Aorta (tissue), 5 donors: ENCODE measurements at regions not wholly inside any gene's neighbourhood (a gene's known extent, or its start where the extent isn't known, plus 50 kb on each side); places are given as distances from the start of the nearest gene placed in this dataset.

Source experiments
- ATAC-seq: fragments of 200-7000 bp; cut with Tn5 transposase; one replicate; pipeline ENCODE4 v1.9.1; 2022; ENCODE audit warnings: moderate library complexity; ENCODE audit not compliant: low FRiP score
- DNase-seq, 2 donors: peaks; one replicate each; pipeline ENCODE4 v3.0.0-alpha.2; 2020
- H3K27ac ChIP-seq, 2 donors: one replicate each; pipeline ENCODE4 v1.5.1; 2013; ENCODE audit warnings: low read length in 2 of 2, mild to moderate bottlenecking in 2 of 2, moderate library complexity in 2 of 2, control low read depth in 1 of 2, inconsistent platforms in 1 of 2, low read depth in 1 of 2
- H3K27me3 ChIP-seq, 2 donors: one replicate each; pipeline ENCODE4 v1.6.1; 2013; ENCODE audit warnings: control low read depth in 1 of 2, low read length in 1 of 2, mild to moderate bottlenecking in 1 of 2, moderate library complexity in 1 of 2; ENCODE audit not compliant: insufficient read depth in 2 of 2, control insufficient read depth in 1 of 2
- H3K36me3 ChIP-seq, 2 donors: one replicate each; pipeline ENCODE4 v1.6.1; 2013; ENCODE audit warnings: control low read depth in 1 of 2, low read length in 1 of 2, mild to moderate bottlenecking in 1 of 2; ENCODE audit not compliant: insufficient read depth in 2 of 2, control insufficient read depth in 1 of 2
- H3K4me1 ChIP-seq, 2 donors: one replicate each; pipeline ENCODE4 v1.6.1; 2013; ENCODE audit warnings: low read length in 2 of 2, control low read depth in 1 of 2, mild to moderate bottlenecking in 1 of 2, moderate library complexity in 1 of 2; ENCODE audit not compliant: insufficient read depth in 2 of 2, control insufficient read depth in 1 of 2
- H3K4me3 ChIP-seq, 2 donors: one replicate each; pipeline ENCODE4 v1.5.1; 2013; ENCODE audit warnings: low read length in 2 of 2, control low read depth in 1 of 2, mild to moderate bottlenecking in 1 of 2
- H3K9me3 ChIP-seq: one replicate; pipeline ENCODE4 v1.6.1; 2013; ENCODE audit warnings: mild to moderate bottlenecking, low read length; ENCODE audit not compliant: control insufficient read depth
- WGBS, 2 donors: extraction: QIAGEN DNeasy Blood & Tissue Kit; methylation state at CpG; one replicate each; pipeline ENCODE4 v1.1.7; 2013; 5-methylcytosine and 5-hydroxymethylcytosine counted together
- intact Hi-C, 2 donors: fragments of 100-400 bp; cut with DNase I; formaldehyde crosslinking; loops; one replicate each; pipeline versions ENCODE4 v1.14.2 to v1.15.0; 2022
- donor health status: healthy with polysubstance abuse.
- donor health status: Bipolar disorder and iron deficiency.
- donor health status: DM: no; HTN: no; CAD: no.
- donor health status: DM: no; HTN: no; CAD: no.
- donor health status: DM: yes; HTN: yes; CAD: no.

DNA sequence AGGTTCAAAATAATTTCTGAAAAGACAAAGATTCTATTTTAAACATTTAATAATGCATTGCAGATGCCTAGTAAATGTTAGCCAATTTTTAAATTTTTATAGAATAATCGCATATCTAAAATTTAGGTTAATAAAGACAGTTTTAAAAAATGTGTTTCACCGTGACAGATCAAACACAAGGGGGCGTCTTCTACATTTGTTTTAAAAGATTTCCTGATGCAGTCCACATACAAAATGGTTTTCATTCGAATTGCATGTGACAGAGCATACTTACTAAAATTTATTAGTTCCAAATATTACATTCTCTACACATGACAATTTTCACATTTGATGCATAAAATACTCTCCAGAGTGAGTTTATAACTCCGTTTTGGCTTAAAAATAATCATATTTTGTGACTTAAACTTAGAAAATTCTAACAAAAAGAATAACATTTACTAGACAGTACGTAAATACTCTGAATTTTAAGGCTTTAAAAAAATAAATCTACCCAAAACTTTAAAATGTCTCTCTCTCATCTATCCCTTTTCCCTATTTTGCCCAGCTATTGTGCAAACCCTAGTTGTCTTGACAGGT, 75.5 kb downstream of the ADAMTS1 start:
- DNase-seq (no peak), ATAC-seq (no peak)
- no peaks in the 10 kb centered on the region for H3K9me3 ChIP-seq
- H3K27ac ChIP-seq, result no peak overlapping the region
- no peaks in the 10 kb centered on the region for H3K4me1 ChIP-seq
- H3K36me3 ChIP-seq, result no peaks in the 10 kb centered on the region
- 16 to 17% methylated on average over 6 of the region's 6 CpGs for WGBS, 2 donors
- H3K27me3 ChIP-seq, result no peaks in the 10 kb centered on the region
- no peak overlapping the region for H3K4me3 ChIP-seq
- intact Hi-C loops, result loop anchor here (2.0 to 10.0 kb wide), 2 partner anchors 67 to 935 kb away; no protein-coding TSS in a partner anchor

DNA sequence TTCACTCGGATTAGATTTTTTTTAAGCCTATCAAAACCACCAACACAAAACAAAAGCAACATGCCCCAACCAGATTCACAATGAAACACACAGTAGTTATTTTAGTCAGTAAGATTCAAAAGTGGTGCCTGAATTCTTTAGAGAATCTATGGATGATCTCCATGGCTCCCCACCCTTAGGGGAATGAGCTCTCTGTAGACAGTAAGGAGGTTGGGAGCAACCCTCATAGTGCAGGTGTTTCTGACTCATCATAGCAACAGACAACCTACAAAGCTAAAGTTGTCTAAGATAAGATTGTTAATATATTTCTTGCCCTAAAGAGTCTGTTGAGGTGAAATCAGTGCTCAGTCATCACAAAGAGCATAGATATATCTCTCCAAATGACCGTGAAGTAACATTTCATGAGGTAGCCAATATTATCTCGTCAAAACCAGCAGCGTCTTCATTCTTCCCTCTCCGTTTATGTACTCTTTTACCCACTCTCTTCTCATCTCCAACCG, 78.3 kb downstream of the ADAMTS1 start:
- no peak for DNase-seq
- no peak for ATAC-seq
- H3K4me3 ChIP-seq, result no peak overlapping the region
- H3K4me1 ChIP-seq, result no peaks in the 10 kb centered on the region
- no peaks in the 10 kb centered on the region for H3K9me3 ChIP-seq
- H3K27me3 ChIP-seq, result no peaks in the 10 kb centered on the region
- no peaks in the 10 kb centered on the region for H3K36me3 ChIP-seq
- intact Hi-C loops, result loop anchor here (10.0 kb wide), 1 partner anchor 938 kb away; no protein-coding TSS in a partner anchor
- WGBS, 2 donors, result 88 to 89% methylated on average over 6 of the region's 6 CpGs
- no peak overlapping the region for H3K27ac ChIP-seq

DNA sequence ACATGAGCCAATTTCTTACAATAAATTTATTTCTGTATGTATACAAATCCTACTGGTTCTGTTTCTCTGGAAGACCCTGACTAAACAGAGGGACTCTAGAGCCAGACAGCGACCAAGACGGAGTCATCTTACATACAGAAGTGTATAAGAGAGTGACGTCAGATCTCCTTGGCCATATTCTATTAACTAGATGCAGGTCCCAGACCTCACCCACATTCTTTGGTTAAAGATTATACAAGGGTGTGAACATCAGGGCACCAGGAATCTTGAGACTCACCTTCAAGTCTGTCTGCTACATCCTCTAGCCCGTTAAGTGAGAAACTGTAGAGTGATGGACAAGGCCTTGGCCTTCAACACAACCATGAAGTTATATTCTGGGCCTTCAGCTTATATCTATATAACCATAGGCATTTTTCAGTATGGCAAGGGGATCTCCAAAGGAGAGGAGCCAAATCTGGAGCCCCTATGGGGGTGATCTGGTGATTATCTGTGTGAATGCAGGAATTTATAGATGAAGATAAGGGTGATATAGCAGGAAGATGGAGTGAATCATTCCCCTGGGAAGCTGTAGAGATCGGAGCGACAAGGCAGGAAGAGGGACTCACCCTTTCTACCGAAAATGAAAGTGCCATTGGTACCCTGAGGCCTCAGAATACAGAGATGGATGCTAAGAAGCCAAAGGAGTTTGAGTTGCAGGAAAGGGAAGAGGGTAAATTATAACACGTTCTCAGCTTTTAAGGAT, 83.9 kb downstream of the ADAMTS1 start:
- H3K4me3 ChIP-seq, result no peak overlapping the region
- no peak overlapping the region for H3K27ac ChIP-seq
- 94 to 95% methylated on average over 8 of the region's 8 CpGs for WGBS, 2 donors
- intact Hi-C loops, result loop anchor here (10.0 kb wide), 1 partner anchor 943 kb away; no protein-coding TSS in a partner anchor
- no peak for ATAC-seq
- no peaks in the 10 kb centered on the region for H3K36me3 ChIP-seq
- no peak for DNase-seq
- peaks cover 0 to 2% of the 10 kb centered on the region in 2 donors for H3K4me1 ChIP-seq
- no peaks in the 10 kb centered on the region for H3K9me3 ChIP-seq
- H3K27me3 ChIP-seq, result no peaks in the 10 kb centered on the region

GRCh38 chr21:26759731-26760130, 85.5 kb downstream of the ADAMTS1 start:
- no peak overlapping the region for H3K27ac ChIP-seq
- no peak for DNase-seq
- ATAC-seq, result no peak
- intact Hi-C loops, result loop anchor here (10.0 kb wide), 1 partner anchor 945 kb away; no protein-coding TSS in a partner anchor
- no peaks in the 10 kb centered on the region for H3K9me3 ChIP-seq
- peaks cover 0 to 2% of the 10 kb centered on the region in 2 donors for H3K4me1 ChIP-seq
- 54 to 72% methylated on average over 2 of the region's 2 CpGs for WGBS, 2 donors
- no peak overlapping the region for H3K4me3 ChIP-seq
- no peaks in the 10 kb centered on the region for H3K36me3 ChIP-seq
- no peaks in the 10 kb centered on the region for H3K27me3 ChIP-seq

DNA sequence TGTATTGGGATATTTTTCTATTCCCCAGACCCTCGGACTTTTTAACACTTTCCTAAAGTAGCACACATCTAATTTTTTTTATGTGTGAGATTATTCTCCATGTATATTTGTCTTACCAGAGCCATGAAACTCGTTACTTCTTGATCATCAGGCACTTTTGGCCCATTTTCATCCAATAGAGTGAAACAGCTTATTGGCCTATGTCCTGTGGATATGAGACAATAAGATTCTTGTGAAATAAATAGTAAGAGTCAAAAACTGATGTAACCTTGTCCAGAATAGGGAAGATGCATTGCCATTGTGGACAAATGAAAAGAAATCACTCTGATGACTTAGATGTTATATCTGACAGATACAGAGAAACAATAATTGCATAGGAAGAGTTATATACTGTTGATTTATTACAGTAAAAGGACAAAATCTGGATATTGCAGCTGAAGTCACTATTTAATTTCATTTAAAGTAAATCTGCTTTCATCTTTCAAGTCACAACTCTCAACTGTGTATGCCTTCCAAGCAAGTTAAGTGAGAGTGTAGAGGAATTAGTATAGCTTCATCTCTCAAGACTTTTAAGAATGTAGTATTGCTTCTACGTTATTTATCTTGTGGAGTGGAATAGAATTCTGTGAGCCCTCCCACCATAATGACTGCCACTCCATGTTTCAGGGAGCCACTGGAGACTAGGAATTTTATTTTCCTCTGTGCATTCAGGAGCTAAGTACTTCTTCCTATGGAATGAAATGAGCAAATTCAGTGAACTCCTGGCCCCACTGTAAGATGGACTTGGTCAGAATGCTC, 86.9 kb downstream of the ADAMTS1 start:
- 60 to 66% methylated on average over 3 of the region's 3 CpGs for WGBS, 2 donors
- ATAC-seq (no peak), DNase-seq (no peak)
- H3K27me3 ChIP-seq, result no peaks in the 10 kb centered on the region
- H3K4me3 ChIP-seq, result no peak overlapping the region
- H3K9me3 ChIP-seq, result no peaks in the 10 kb centered on the region
- H3K27ac ChIP-seq, result no peak overlapping the region
- peaks cover 0 to 2% of the 10 kb centered on the region in 2 donors for H3K4me1 ChIP-seq
- no peaks in the 10 kb centered on the region for H3K36me3 ChIP-seq
- intact Hi-C loops, result no loop called here

DNA sequence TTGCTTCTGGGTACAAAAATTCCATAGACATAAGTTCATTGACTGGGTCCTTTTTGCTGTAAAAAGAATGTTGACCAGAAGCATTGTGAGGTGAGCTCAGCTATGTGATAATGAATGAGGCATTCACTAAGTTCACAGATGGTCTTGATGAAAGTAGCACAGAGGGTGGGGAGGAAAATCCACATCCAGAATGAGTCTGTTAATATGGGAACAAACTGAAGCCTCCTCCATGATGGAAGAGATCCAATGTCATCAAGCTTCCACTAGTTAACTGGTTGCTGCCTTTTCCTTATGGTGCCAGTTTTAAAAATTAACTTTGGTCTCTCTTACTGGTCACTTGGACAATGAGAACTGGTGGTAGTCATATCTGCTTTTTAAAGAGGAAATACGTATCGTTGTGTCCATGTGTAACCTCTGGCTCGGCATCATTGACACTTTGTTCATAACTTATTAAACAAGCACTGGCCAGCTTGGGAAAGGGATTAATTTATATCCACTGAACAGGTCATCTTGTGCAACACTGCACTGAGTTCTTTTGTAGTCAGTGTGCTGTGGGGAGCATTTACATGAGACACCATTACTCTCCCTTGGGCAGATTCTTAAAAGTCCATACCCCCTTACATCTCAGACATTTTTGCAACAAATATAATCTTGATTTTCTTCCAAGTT, 88.6 kb downstream of the ADAMTS1 start:
- no peaks in the 10 kb centered on the region for H3K27me3 ChIP-seq
- H3K36me3 ChIP-seq, result no peaks in the 10 kb centered on the region
- no peak overlapping the region for H3K27ac ChIP-seq
- WGBS, 2 donors, result 91 to 92% methylated on average over 3 of the region's 3 CpGs
- ATAC-seq (no peak), DNase-seq (no peak)
- H3K4me3 ChIP-seq, result no peak overlapping the region
- intact Hi-C loops, result no loop called here
- no peaks in the 10 kb centered on the region for H3K9me3 ChIP-seq
- H3K4me1 ChIP-seq, result peaks cover 0 to 2% of the 10 kb centered on the region in 2 donors

DNA sequence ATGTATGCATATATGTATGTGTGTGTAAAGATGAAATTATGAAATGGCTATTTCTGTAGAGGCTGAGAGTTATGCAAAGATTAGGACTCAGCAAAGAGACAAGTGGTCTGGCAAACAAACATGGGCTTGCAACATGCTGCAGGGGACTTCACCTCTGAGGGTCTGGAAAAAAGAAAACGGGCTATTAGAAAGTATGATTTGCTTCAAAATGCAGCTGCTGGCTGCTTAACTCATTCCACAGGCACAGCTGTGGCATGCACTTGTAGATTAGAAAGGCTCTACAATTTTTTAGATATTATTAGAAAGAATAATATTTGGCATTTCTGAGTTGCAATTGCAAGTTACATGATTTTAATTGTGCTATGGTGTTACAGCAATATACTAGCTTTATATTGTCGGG, 90.4 kb downstream of the ADAMTS1 start:
- Histone ChIP-seq H3K27ac (no peak overlapping the region), H3K36me3 (no peaks in the 10 kb centered on the region), H3K27me3 (no peaks in the 10 kb centered on the region), H3K9me3 (no peaks in the 10 kb centered on the region), H3K4me1 (peaks cover 0 to 2% of the 10 kb centered on the region in 2 donors), H3K4me3 (no peak overlapping the region)
- intact Hi-C loops, result no loop called here
- no peak for ATAC-seq
- DNase-seq, result no peak
- 12 to 13% methylated on average over 2 of the region's 2 CpGs for WGBS, 2 donors

- Histone ChIP-seq H3K9me3 (no peaks in the 10 kb centered on the region), H3K4me1 (peaks cover 0 to 2% of the 10 kb centered on the region in 2 donors), H3K27ac (no peak overlapping the region), H3K27me3 (no peaks in the 10 kb centered on the region), H3K36me3 (no peaks in the 10 kb centered on the region), H3K4me3 (no peak overlapping the region)
- DNase-seq, result no peak
- 92 to 95% methylated on average over 4 of the region's 4 CpGs for WGBS, 2 donors
- no peak for ATAC-seq
- intact Hi-C loops, result no loop called here
Observed at GRCh38 chr21:26753822-26754221, 91.4 kb downstream of the ADAMTS1 start.
